Smooth muscle cell (in vitro differentiated cells): ENCODE measurements at regions not wholly inside any gene's neighbourhood (a gene's known extent, or its start where the extent isn't known, plus 50 kb on each side); places are given as distances from the start of the nearest gene placed in this dataset.
"Not testable (repeated sequence)": the region's sequence is repeated elsewhere in the genome, so short reads cannot be mapped to it uniquely, and the experiment has no call there.

Source experiments
- DNase-seq: peaks from one replicate; lab custom pipeline; 2025; ENCODE audit not compliant: unreplicated experiment; lab: John Stamatoyannopoulos, UW
- H2AFZ ChIP-seq: fragments of 200-600 bp; sonication (generic); 2 replicates; pipeline ENCODE4 v1.6.0; 2016; ENCODE audit warnings: antibody characterized with exemption, low read depth, mild to moderate bottlenecking
- H3F3A ChIP-seq: fragments of 200-600 bp; sonication (generic); 2 replicates; pipeline ENCODE4 v1.6.0; 2017; ENCODE audit warnings: antibody characterized with exemption, low read depth
- H3K27ac ChIP-seq: fragments of 200-600 bp; sonication (generic); 2 replicates; pipeline ENCODE4 v1.5.1; 2016; ENCODE audit warnings: low read depth, mild to moderate bottlenecking
- H3K27me3 ChIP-seq: fragments of 200-600 bp; sonication (generic); 2 replicates; pipeline ENCODE4 v1.6.1; 2016; ENCODE audit warnings: low read depth, mild to moderate bottlenecking
- H3K36me3 ChIP-seq: fragments of 200-600 bp; sonication (generic); 2 replicates; pipeline ENCODE4 v1.5.1; 2016; ENCODE audit warnings: low read depth
- H3K4me1 ChIP-seq: fragments of 200-600 bp; sonication (generic); 2 replicates; pipeline ENCODE4 v1.5.1; 2016; ENCODE audit warnings: low read depth
- H3K4me2 ChIP-seq: fragments of 200-600 bp; sonication (generic); 2 replicates; pipeline ENCODE4 v1.6.0; 2016; ENCODE audit warnings: mild to moderate bottlenecking
- H3K4me3 ChIP-seq: fragments of 200-600 bp; sonication (generic); 2 replicates; pipeline ENCODE4 v1.5.1; 2016; ENCODE audit warnings: mild to moderate bottlenecking
- H3K79me2 ChIP-seq: fragments of 200-600 bp; sonication (generic); 2 replicates; pipeline ENCODE4 v1.6.0; 2016; ENCODE audit warnings: low read depth, mild to moderate bottlenecking
- H3K9ac ChIP-seq: fragments of 200-600 bp; sonication (generic); 2 replicates; pipeline ENCODE4 v1.6.0; 2016; ENCODE audit warnings: low read depth
- H3K9me3 ChIP-seq: fragments of 200-600 bp; sonication (generic); replicated peaks from 2 replicates; pipeline ENCODE4 v1.5.1; 2016; ENCODE audit warnings: low read depth
- H4K20me1 ChIP-seq: fragments of 200-600 bp; sonication (generic); 2 replicates; pipeline ENCODE4 v1.6.0; 2016; ENCODE audit warnings: low read depth
- CTCF ChIP-seq: fragments of 200-600 bp; sonication (generic); IDR thresholded peaks from 2 replicates; pipeline ENCODE4 v1.5.1; 2017; ENCODE audit warnings: borderline replicate concordance, mild to moderate bottlenecking, antibody characterized with exemption; ENCODE audit not compliant: insufficient read depth, poor library complexity, severe bottlenecking
- WGBS: methylation state at CpG from one replicate; pipeline ENCODE4 v1.1.7; 2016; ENCODE audit warnings: low lambda C conversion rate; 5-methylcytosine and 5-hydroxymethylcytosine counted together

- H3K4me2 ChIP-seq, result no peak overlapping the region
- H3K4me3 ChIP-seq, result no peak overlapping the region
- H3K9me3 ChIP-seq, result no peaks in the 10 kb centered on the region
- H4K20me1 ChIP-seq, result no peaks in the 10 kb centered on the region
- H3F3A ChIP-seq, result no peaks in the 10 kb centered on the region
- TF ChIP-seq CTCF, result no peak
- no peaks in the 10 kb centered on the region for H3K4me1 ChIP-seq
- no peaks in the 10 kb centered on the region for H3K27me3 ChIP-seq
- no peak overlapping the region for H2AFZ ChIP-seq
- DNase-seq, result no peak
- H3K79me2 ChIP-seq, result no peaks in the 10 kb centered on the region
- no peak overlapping the region for H3K9ac ChIP-seq
- H3K27ac ChIP-seq, result no peak overlapping the region
- no peaks in the 10 kb centered on the region for H3K36me3 ChIP-seq
- WGBS, result 85% methylated on average over 13 of the region's 13 CpGs
Observed at GRCh38 chr1:37372711-37373110, 101.7 kb upstream of the ZC3H12A start.

GRCh38 chr1:37373413-37373812, 101.0 kb upstream of the ZC3H12A start:
- Histone ChIP-seq H3K79me2 (no peaks in the 10 kb centered on the region), H3K4me3 (no peak overlapping the region), H3K9me3 (no peaks in the 10 kb centered on the region), H3K36me3 (no peaks in the 10 kb centered on the region), H3K4me2 (no peak overlapping the region), H2AFZ (no peak overlapping the region), H4K20me1 (no peaks in the 10 kb centered on the region), H3K9ac (no peak overlapping the region), H3K27me3 (no peaks in the 10 kb centered on the region), H3K4me1 (no peaks in the 10 kb centered on the region), H3F3A (no peaks in the 10 kb centered on the region), H3K27ac (no peak overlapping the region)
- DNase-seq, result no peak
- TF ChIP-seq CTCF, result no peak
- WGBS, result 71% methylated on average over 3 of the region's 3 CpGs

- H3K79me2 ChIP-seq, DNase-seq, H3K36me3 ChIP-seq, H3K9me3 ChIP-seq, H2AFZ ChIP-seq, H3K4me1 ChIP-seq, H3K9ac ChIP-seq, H3K4me3 ChIP-seq, H4K20me1 ChIP-seq, H3F3A ChIP-seq, H3K27ac ChIP-seq, H3K4me2 ChIP-seq, H3K27me3 ChIP-seq: not testable (repeated sequence)
- 64% methylated on average over 9 of the region's 9 CpGs for WGBS
Observed at GRCh38 chr1:37380546-37380945, 93.8 kb upstream of the ZC3H12A start.

GRCh38 chr1:37387854-37388253, 86.5 kb upstream of the ZC3H12A start:
- WGBS, result 83% methylated on average over 5 of the region's 5 CpGs
- no peak overlapping the region for H3K27ac ChIP-seq
- no peak for DNase-seq
- no peaks in the 10 kb centered on the region for H3F3A ChIP-seq
- peaks cover 16% of the 10 kb centered on the region for H3K27me3 ChIP-seq
- peaks cover 21% of the 10 kb centered on the region for H3K4me1 ChIP-seq
- H3K4me2 ChIP-seq, result no peak overlapping the region
- no peak for TF ChIP-seq CTCF
- H3K9ac ChIP-seq, result no peak overlapping the region
- H3K9me3 ChIP-seq, result no peaks in the 10 kb centered on the region
- H4K20me1 ChIP-seq, result no peaks in the 10 kb centered on the region
- no peak overlapping the region for H3K4me3 ChIP-seq
- no peak overlapping the region for H2AFZ ChIP-seq
- no peaks in the 10 kb centered on the region for H3K36me3 ChIP-seq
- no peaks in the 10 kb centered on the region for H3K79me2 ChIP-seq
